HK-2 (cell line): ENCODE measurements at regions not wholly inside any gene's neighbourhood (a gene's known extent, or its start where the extent isn't known, plus 50 kb on each side); places are given as distances from the start of the nearest gene placed in this dataset.

Experiments
- DNase-seq: peaks from one replicate; pipeline ENCODE4 v3.0.0-alpha.2; 2018; ENCODE audit not compliant: unreplicated experiment

DNA sequence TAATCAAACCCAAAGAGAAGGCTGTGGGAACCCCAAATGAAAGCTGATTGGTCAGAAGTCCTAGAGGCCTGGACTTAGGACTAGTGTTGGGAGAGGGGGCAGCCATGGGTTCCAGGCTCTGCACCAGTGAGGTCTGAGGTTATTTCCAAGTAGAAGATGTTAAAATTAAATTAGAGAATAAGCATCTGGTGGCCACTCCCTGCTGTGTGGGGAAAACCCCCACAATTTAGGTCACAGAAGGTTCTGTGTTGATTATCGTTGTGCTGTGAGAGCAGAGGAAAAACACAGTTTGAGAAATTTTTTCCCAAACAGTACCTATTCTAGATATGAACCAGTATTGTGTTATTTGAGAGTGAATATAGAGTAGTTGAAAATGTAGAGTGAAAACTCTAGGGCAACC lies 53.9 kb upstream of the NSMCE3 start:
- DNase-seq, result no peak

DNA sequence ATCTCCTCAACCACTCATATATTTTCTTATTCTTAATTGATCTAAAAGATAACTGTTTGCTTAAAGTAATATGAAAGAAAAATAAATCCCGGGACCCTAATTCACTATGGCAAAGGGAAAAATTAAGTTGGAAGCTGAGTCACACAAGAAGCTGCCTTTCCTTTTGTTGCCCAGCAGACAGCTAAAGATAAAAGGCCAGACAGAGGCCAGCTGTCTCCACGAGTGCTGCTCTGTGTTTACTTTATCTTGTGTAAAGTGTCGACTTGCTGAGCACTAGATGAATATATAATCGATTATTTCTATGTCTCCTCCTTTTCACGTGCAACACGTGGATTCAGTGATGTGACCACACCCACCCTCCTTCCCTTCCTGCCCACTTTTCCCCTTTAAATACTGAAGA lies 52.8 kb upstream of the NSMCE3 start:
- no peak for DNase-seq

DNA sequence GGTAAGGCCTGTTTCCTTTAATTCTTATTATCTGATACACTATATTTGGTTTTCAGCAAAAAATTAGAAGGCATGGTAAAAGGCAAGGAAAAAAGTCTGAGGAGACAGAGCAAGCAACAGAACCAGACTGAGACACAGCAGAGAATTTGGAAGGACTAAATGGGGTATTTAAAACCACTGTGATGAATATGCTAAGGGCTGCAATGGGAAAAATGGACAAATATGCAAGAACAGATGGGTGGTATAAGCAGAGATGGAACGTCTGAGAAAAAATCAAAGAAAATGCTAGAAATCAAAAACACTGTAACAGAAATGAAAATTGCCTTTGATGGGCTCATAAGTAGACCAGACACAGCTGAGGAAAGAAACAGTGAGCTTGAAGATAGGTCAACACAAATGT lies 50.8 kb upstream of the NSMCE3 start:
- DNase-seq, result no peak

DNA sequence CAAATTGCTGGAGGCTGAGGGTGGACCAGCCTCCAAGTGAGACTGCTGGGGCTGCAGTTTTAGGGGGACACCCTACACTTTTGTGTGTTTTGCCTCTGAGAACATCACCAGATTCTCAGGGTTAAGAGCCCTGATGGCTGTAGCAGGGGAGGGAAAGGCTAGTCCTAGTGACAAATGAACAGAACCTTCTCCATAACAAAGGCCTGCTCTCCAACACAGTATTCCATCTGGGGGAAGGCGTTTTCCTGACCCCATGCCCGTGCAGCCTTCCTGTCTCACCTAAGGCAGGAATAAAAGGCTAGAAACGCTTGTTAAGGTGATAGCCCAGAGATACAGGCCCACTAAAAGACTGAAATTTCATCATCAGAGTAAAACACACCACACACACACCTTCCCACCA lies 50.2 kb upstream of the NSMCE3 start:
- no peak for DNase-seq
